ENCODE measurements at regions not wholly inside any gene's neighbourhood (a gene's known extent, or its start where the extent isn't known, plus 50 kb on each side); places are given as distances from the start of the nearest gene placed in this dataset.

GRCh38 chr20:24735263-24735662, 213.8 kb upstream of the CST7 start:
- no peak overlapping the region for H3K9ac ChIP-seq (ENCODE audit: low read length)
- H3K4me3 ChIP-seq (ENCODE audit: low read length) = no peak overlapping the region
- peaks cover 7% of the 10 kb centered on the region; the same call in 1 of the 2 replicates for H3K4me1 ChIP-seq (ENCODE audit: low read length)
- H3K9me3 ChIP-seq (ENCODE audit: insufficient read depth, low read length) = no peaks in the 10 kb centered on the region
- TF ChIP-seq EZH2phosphoT487 (IDR thresholded peaks at IDR 0.05; ENCODE audit: low read depth) = no peak
- TF ChIP-seq CTCF (IDR thresholded peaks at IDR 0.05; ENCODE audit: low read depth, low read length) = no peak
- H2AFZ ChIP-seq (ENCODE audit: low read depth, low read length) = no peak overlapping the region
- no peaks in the 10 kb centered on the region for H3K79me2 ChIP-seq (ENCODE audit: low read length)
- H4K20me1 ChIP-seq (ENCODE audit: insufficient read depth, low read length) = no peaks in the 10 kb centered on the region
- H3K36me3 ChIP-seq (replicated peaks; ENCODE audit: low read depth, low read length) = no peaks in the 10 kb centered on the region
- no peak overlapping the region for H3K27ac ChIP-seq (ENCODE audit: low read length)
- H3K27me3 ChIP-seq (ENCODE audit: low read depth, low read length) = no peaks in the 10 kb centered on the region
- H3K4me2 ChIP-seq (ENCODE audit: low read length) = no peak overlapping the region

DNA sequence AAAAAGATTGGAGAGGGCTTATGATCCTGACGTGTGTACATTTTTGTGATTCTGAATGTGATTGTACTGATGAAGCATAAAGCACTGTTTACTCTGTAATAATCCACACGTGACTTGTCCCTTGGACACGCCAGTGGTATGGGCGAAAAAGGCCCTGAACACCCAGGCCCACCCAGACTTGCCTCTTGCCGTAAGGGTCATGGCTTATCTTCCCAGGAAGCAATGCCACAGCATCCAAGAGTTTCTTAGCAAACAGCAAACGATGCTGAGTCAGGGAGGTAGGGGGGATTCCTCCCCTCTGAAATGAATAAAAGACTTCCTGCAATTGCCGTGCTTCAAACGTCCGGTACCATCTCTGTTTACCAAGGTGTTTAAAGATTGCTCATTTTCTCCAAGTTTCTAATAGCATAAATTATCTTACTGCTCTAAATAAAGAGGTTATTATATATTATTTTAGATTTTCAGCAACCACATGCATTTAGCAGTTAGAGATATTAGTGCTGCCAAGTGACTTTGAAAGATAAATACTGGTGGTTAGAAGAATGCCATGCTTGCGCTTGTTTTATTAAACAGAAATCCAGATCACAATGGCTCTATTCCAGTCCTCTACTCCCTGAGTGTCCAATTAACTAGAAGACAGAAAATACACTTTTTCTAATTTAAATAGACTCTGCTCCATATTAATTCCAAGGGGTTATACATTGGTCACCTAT, 212.8 kb upstream of the CST7 start:
- Histone ChIP-seq H3K27ac (ENCODE audit: low read length) (no peak overlapping the region), H4K20me1 (ENCODE audit: insufficient read depth, low read length) (no peaks in the 10 kb centered on the region), H3K9ac (ENCODE audit: low read length) (no peak overlapping the region), H3K9me3 (ENCODE audit: insufficient read depth, low read length) (no peaks in the 10 kb centered on the region), H3K79me2 (ENCODE audit: low read length) (no peaks in the 10 kb centered on the region), H3K4me2 (ENCODE audit: low read length) (no peak overlapping the region), H3K4me1 (ENCODE audit: low read length) (peaks cover 7% of the 10 kb centered on the region; the same call in 1 of the 2 replicates), H3K4me3 (ENCODE audit: low read length) (no peak overlapping the region), H3K36me3 (replicated peaks; ENCODE audit: low read depth, low read length) (no peaks in the 10 kb centered on the region), H2AFZ (ENCODE audit: low read depth, low read length) (no peak overlapping the region), H3K27me3 (ENCODE audit: low read depth, low read length) (no peaks in the 10 kb centered on the region)
- no peak for TF ChIP-seq CTCF (IDR thresholded peaks at IDR 0.05; ENCODE audit: low read depth, low read length)
- no peak for TF ChIP-seq EZH2phosphoT487 (IDR thresholded peaks at IDR 0.05; ENCODE audit: low read depth)

DNA sequence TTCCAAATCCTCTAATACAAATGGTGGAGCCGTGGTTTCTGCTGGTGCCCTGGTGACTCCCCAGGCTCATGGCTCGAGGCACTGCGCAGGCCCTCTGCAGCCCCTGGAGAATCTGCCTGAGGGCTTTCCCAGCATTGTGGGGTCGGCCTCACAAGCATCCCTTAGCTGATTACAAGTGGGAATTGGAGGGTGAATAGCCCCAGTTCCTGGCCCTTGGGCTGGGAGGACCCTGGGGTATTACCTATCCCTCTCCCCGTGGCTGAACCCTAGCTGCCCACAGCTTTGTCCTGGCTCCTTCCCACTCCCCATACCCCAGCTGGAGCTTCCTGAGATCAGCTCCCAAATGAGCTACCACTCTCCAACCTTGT, 212.2 kb upstream of the CST7 start:
- Histone ChIP-seq H4K20me1 (ENCODE audit: insufficient read depth, low read length) (no peaks in the 10 kb centered on the region), H3K4me3 (ENCODE audit: low read length) (no peak overlapping the region), H3K36me3 (replicated peaks; ENCODE audit: low read depth, low read length) (no peaks in the 10 kb centered on the region), H2AFZ (ENCODE audit: low read depth, low read length) (no peak overlapping the region), H3K4me1 (ENCODE audit: low read length) (peaks cover 7% of the 10 kb centered on the region; the same call in 1 of the 2 replicates), H3K9ac (ENCODE audit: low read length) (no peak overlapping the region), H3K4me2 (ENCODE audit: low read length) (no peak overlapping the region), H3K27me3 (ENCODE audit: low read depth, low read length) (no peaks in the 10 kb centered on the region), H3K79me2 (ENCODE audit: low read length) (no peaks in the 10 kb centered on the region), H3K27ac (ENCODE audit: low read length) (no peak overlapping the region), H3K9me3 (ENCODE audit: insufficient read depth, low read length) (no peaks in the 10 kb centered on the region)
- TF ChIP-seq CTCF (IDR thresholded peaks at IDR 0.05; ENCODE audit: low read depth, low read length) (no peak), EZH2phosphoT487 (IDR thresholded peaks at IDR 0.05; ENCODE audit: low read depth) (no peak)

- no peaks in the 10 kb centered on the region for H4K20me1 ChIP-seq (ENCODE audit: insufficient read depth, low read length)
- no peaks in the 10 kb centered on the region for H3K36me3 ChIP-seq (replicated peaks; ENCODE audit: low read depth, low read length)
- peaks cover 7% of the 10 kb centered on the region; the same call in 1 of the 2 replicates for H3K4me1 ChIP-seq (ENCODE audit: low read length)
- H3K9me3 ChIP-seq (ENCODE audit: insufficient read depth, low read length) = no peaks in the 10 kb centered on the region
- H2AFZ ChIP-seq (ENCODE audit: low read depth, low read length) = no peak overlapping the region
- TF ChIP-seq CTCF (IDR thresholded peaks at IDR 0.05; ENCODE audit: low read depth, low read length) (no peak), EZH2phosphoT487 (IDR thresholded peaks at IDR 0.05; ENCODE audit: low read depth) (no peak)
- H3K9ac ChIP-seq (ENCODE audit: low read length) = no peak overlapping the region
- no peak overlapping the region for H3K27ac ChIP-seq (ENCODE audit: low read length)
- no peak overlapping the region for H3K4me2 ChIP-seq (ENCODE audit: low read length)
- no peak overlapping the region for H3K4me3 ChIP-seq (ENCODE audit: low read length)
- no peaks in the 10 kb centered on the region for H3K27me3 ChIP-seq (ENCODE audit: low read depth, low read length)
- no peaks in the 10 kb centered on the region for H3K79me2 ChIP-seq (ENCODE audit: low read length)
These were observed 211.7 kb upstream of the CST7 start for GRCh38 chr20:24737212-24737850.

Measured in OCI-LY3 (cell line).